ENCODE measurements at regions not wholly inside any gene's neighbourhood (a gene's known extent, or its start where the extent isn't known, plus 50 kb on each side); places are given as distances from the start of the nearest gene placed in this dataset.
A peak's percentile ranks its signal among the peaks of the same experiment; 100 is the strongest.

- ChIA-PET CTCF (no interaction called here), POLR2A (no interaction called here)
- Histone ChIP-seq H3K4me3 (ENCODE audit: control insufficient read depth in 1 of 7, extremely low read depth in 1 of 7, insufficient read depth in 4 of 7, low read depth in 2 of 7, low read length in 6 of 7) (no peak overlapping the region), H3K27ac (ENCODE audit: insufficient read depth in 1 of 2, low read depth in 1 of 2, low read length in 2 of 2, poor library complexity in 1 of 2, severe bottlenecking in 2 of 2) (no peak overlapping the region), H3K9me3 (ENCODE audit: control extremely low read depth in 1 of 5, control insufficient read depth in 4 of 5, insufficient read depth in 2 of 5, low read depth in 1 of 5, low read length in 4 of 5) (no peaks in the 10 kb centered on the region), H3K4me1 (ENCODE audit: control extremely low read depth in 1 of 4, control insufficient read depth in 4 of 4, insufficient read depth in 4 of 4, low read length in 3 of 4) (no peaks in the 10 kb centered on the region), H3K36me3 (ENCODE audit: control insufficient read depth in 4 of 4, insufficient read depth in 4 of 4, low read length in 3 of 4) (no peaks in the 10 kb centered on the region), H3K27me3 (replicated peaks in 2 of 5; ENCODE audit: control insufficient read depth in 4 of 5, insufficient read depth in 5 of 5, low read length in 4 of 5) (no peaks in the 10 kb centered on the region)
- DNase-seq = no peak
- 63% methylated on average over 4 of the region's 4 CpGs for WGBS (ENCODE audit: insufficient coverage)
Observed at GRCh38 chr4:12173496-12173895, 744.8 kb upstream of the HS3ST1 start.

- Histone ChIP-seq H3K27me3 (replicated peaks in 2 of 5; ENCODE audit: control insufficient read depth in 4 of 5, insufficient read depth in 5 of 5, low read length in 4 of 5) (no peaks in the 10 kb centered on the region), H3K4me3 (ENCODE audit: control insufficient read depth in 1 of 7, extremely low read depth in 1 of 7, insufficient read depth in 4 of 7, low read depth in 2 of 7, low read length in 6 of 7) (no peak overlapping the region), H3K9me3 (ENCODE audit: control extremely low read depth in 1 of 5, control insufficient read depth in 4 of 5, insufficient read depth in 2 of 5, low read depth in 1 of 5, low read length in 4 of 5) (no peaks in the 10 kb centered on the region), H3K27ac (ENCODE audit: insufficient read depth in 1 of 2, low read depth in 1 of 2, low read length in 2 of 2, poor library complexity in 1 of 2, severe bottlenecking in 2 of 2) (no peak overlapping the region), H3K36me3 (ENCODE audit: control insufficient read depth in 4 of 4, insufficient read depth in 4 of 4, low read length in 3 of 4) (no peaks in the 10 kb centered on the region), H3K4me1 (ENCODE audit: control extremely low read depth in 1 of 4, control insufficient read depth in 4 of 4, insufficient read depth in 4 of 4, low read length in 3 of 4) (no peaks in the 10 kb centered on the region)
- POLR2A ChIA-PET = interaction anchor here (0.6 kb wide), 1 partner anchor 9 kb away, joined by 3 read pairs; no protein-coding TSS in a partner anchor
- WGBS (ENCODE audit: insufficient coverage) = 80% methylated on average over 1 of the region's 3 CpGs
- DNase-seq = no peak
- CTCF ChIA-PET = no interaction called here
Observed at GRCh38 chr4:12172198-12172973, 743.7 kb upstream of the HS3ST1 start.

DNA sequence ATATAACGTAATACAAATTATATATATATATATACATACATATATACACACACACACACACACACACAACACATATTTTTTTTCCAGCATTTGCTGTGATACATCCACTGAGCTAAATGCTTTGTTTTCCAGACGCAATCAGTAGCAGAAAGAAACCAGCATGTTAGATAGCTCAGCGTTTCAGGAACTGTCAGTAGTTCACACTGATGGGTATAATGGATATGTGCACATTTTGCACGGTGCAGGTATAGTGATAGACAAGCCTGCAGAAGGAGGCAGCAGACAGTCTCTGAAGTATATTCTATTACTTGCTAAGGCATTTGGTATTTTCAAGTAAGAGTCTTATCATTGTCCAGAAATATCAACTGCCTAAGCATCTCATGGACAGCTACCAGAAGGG lies 741.6 kb upstream of the HS3ST1 start:
- Histone ChIP-seq H3K9me3 (ENCODE audit: control extremely low read depth in 1 of 5, control insufficient read depth in 4 of 5, insufficient read depth in 2 of 5, low read depth in 1 of 5, low read length in 4 of 5) (no peaks in the 10 kb centered on the region), H3K4me1 (ENCODE audit: control extremely low read depth in 1 of 4, control insufficient read depth in 4 of 4, insufficient read depth in 4 of 4, low read length in 3 of 4) (no peaks in the 10 kb centered on the region), H3K27me3 (replicated peaks in 2 of 5; ENCODE audit: control insufficient read depth in 4 of 5, insufficient read depth in 5 of 5, low read length in 4 of 5) (no peaks in the 10 kb centered on the region), H3K4me3 (ENCODE audit: control insufficient read depth in 1 of 7, extremely low read depth in 1 of 7, insufficient read depth in 4 of 7, low read depth in 2 of 7, low read length in 6 of 7) (no peak overlapping the region), H3K27ac (ENCODE audit: insufficient read depth in 1 of 2, low read depth in 1 of 2, low read length in 2 of 2, poor library complexity in 1 of 2, severe bottlenecking in 2 of 2) (no peak overlapping the region), H3K36me3 (ENCODE audit: control insufficient read depth in 4 of 4, insufficient read depth in 4 of 4, low read length in 3 of 4) (no peaks in the 10 kb centered on the region)
- POLR2A ChIA-PET = no interaction called here
- WGBS (ENCODE audit: insufficient coverage) = 100% methylated on average over 3 of the region's 4 CpGs
- no peak for DNase-seq
- CTCF ChIA-PET = no interaction called here

DNA sequence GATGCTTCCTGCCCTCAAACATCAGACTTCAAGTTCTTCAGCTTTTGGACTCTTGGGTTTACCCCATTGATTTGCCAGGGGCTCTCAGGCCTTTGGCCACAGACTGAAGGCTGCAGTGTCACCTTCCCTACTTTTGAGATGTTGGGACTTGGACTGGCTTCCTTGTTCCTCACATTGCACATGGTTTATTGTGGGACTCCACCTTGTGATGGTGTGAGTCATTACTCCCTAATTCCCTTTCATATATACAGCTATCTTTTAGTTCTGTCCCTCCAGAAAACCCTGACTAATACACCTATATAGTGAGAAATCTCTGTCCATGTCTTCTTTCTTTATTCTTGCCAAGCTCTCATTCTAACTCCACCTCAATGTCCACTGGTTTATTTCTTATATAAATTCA lies 736.9 kb upstream of the HS3ST1 start:
- peak in 1 of 3 donors; percentile 3 for DNase-seq
- POLR2A ChIA-PET = no interaction called here
- Histone ChIP-seq H3K36me3 (ENCODE audit: control insufficient read depth in 4 of 4, insufficient read depth in 4 of 4, low read length in 3 of 4) (no peaks in the 10 kb centered on the region), H3K4me1 (ENCODE audit: control extremely low read depth in 1 of 4, control insufficient read depth in 4 of 4, insufficient read depth in 4 of 4, low read length in 3 of 4) (no peaks in the 10 kb centered on the region), H3K4me3 (ENCODE audit: control insufficient read depth in 1 of 7, extremely low read depth in 1 of 7, insufficient read depth in 4 of 7, low read depth in 2 of 7, low read length in 6 of 7) (no peak overlapping the region), H3K27me3 (replicated peaks in 2 of 5; ENCODE audit: control insufficient read depth in 4 of 5, insufficient read depth in 5 of 5, low read length in 4 of 5) (no peaks in the 10 kb centered on the region), H3K27ac (ENCODE audit: insufficient read depth in 1 of 2, low read depth in 1 of 2, low read length in 2 of 2, poor library complexity in 1 of 2, severe bottlenecking in 2 of 2) (no peak overlapping the region), H3K9me3 (ENCODE audit: control extremely low read depth in 1 of 5, control insufficient read depth in 4 of 5, insufficient read depth in 2 of 5, low read depth in 1 of 5, low read length in 4 of 5) (no peaks in the 10 kb centered on the region)
- CTCF ChIA-PET = interaction anchor here (0.7 to 1.3 kb wide), 2 partner anchors 14 to 123 kb away, joined by 3 read pairs; no protein-coding TSS in a partner anchor

DNA sequence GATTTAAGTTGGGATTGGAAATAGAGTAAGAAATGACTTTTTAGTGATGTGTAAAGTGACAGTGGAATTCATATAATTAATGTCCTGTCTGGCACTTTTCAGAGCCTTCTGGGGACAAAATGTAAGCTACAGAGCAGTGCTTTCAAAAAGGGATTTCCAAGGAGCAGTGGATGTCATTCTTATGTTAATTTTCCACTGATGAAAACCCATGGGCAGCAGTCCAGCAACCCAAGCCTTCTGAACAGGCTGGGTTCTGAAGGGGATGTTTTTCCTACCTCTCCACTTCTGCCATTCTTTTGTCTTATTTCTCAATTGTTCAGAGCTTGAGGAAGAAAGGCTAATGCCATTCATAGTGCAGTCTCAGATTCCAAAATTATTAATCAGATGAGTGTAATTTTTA lies 717.6 kb upstream of the HS3ST1 start:
- peaks cover 0 to 2% (median 0%) of the 10 kb centered on the region in 5 experiments for H3K9me3 ChIP-seq (ENCODE audit: control extremely low read depth in 1 of 5, control insufficient read depth in 4 of 5, insufficient read depth in 2 of 5, low read depth in 1 of 5, low read length in 4 of 5)
- H3K36me3 ChIP-seq (ENCODE audit: control insufficient read depth in 4 of 4, insufficient read depth in 4 of 4, low read length in 3 of 4) = no peaks in the 10 kb centered on the region
- H3K27me3 ChIP-seq (replicated peaks in 2 of 5; ENCODE audit: control insufficient read depth in 4 of 5, insufficient read depth in 5 of 5, low read length in 4 of 5) = no peaks in the 10 kb centered on the region
- no peak overlapping the region for H3K27ac ChIP-seq (ENCODE audit: insufficient read depth in 1 of 2, low read depth in 1 of 2, low read length in 2 of 2, poor library complexity in 1 of 2, severe bottlenecking in 2 of 2)
- POLR2A ChIA-PET = no interaction called here
- DNase-seq = no peak
- H3K4me3 ChIP-seq (ENCODE audit: control insufficient read depth in 1 of 7, extremely low read depth in 1 of 7, insufficient read depth in 4 of 7, low read depth in 2 of 7, low read length in 6 of 7) = no peak overlapping the region
- H3K4me1 ChIP-seq (ENCODE audit: control extremely low read depth in 1 of 4, control insufficient read depth in 4 of 4, insufficient read depth in 4 of 4, low read length in 3 of 4) = no peaks in the 10 kb centered on the region
- CTCF ChIA-PET = no interaction called here

DNA sequence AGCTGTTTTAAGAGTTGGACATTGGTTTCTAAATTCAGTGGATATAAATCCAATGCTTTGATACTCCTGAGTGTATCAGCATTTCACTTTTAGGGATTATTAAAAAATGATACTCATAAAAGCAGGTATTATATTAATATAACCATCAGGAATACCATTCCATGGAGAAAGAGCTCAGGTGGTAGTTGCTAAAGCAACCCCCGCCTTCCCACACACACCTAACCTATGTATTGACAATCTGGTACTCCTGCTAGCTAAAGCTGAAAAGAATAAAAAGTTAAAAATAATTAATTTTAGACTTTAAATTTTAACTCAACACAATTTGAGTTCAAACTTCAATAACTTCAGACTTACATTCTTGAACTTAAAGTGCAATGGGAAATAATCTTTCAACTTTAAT lies 717.1 kb upstream of the HS3ST1 start:
- Histone ChIP-seq H3K27ac (ENCODE audit: insufficient read depth in 1 of 2, low read depth in 1 of 2, low read length in 2 of 2, poor library complexity in 1 of 2, severe bottlenecking in 2 of 2) (no peak overlapping the region), H3K36me3 (ENCODE audit: control insufficient read depth in 4 of 4, insufficient read depth in 4 of 4, low read length in 3 of 4) (no peaks in the 10 kb centered on the region), H3K4me3 (ENCODE audit: control insufficient read depth in 1 of 7, extremely low read depth in 1 of 7, insufficient read depth in 4 of 7, low read depth in 2 of 7, low read length in 6 of 7) (no peak overlapping the region), H3K4me1 (ENCODE audit: control extremely low read depth in 1 of 4, control insufficient read depth in 4 of 4, insufficient read depth in 4 of 4, low read length in 3 of 4) (no peaks in the 10 kb centered on the region), H3K9me3 (ENCODE audit: control extremely low read depth in 1 of 5, control insufficient read depth in 4 of 5, insufficient read depth in 2 of 5, low read depth in 1 of 5, low read length in 4 of 5) (peaks cover 0 to 2% (median 0%) of the 10 kb centered on the region in 5 experiments), H3K27me3 (replicated peaks in 2 of 5; ENCODE audit: control insufficient read depth in 4 of 5, insufficient read depth in 5 of 5, low read length in 4 of 5) (no peaks in the 10 kb centered on the region)
- ChIA-PET CTCF (no interaction called here), POLR2A (no interaction called here)
- no CpG with 5 or more reads among the region's 1 CpG for WGBS (ENCODE audit: insufficient coverage)
- DNase-seq = no peak

- H3K27me3 ChIP-seq (replicated peaks in 2 of 5; ENCODE audit: control insufficient read depth in 4 of 5, insufficient read depth in 5 of 5, low read length in 4 of 5) = no peaks in the 10 kb centered on the region
- 100% methylated on average over 1 of the region's 2 CpGs for WGBS (ENCODE audit: insufficient coverage)
- no peak for DNase-seq
- ChIA-PET POLR2A (no interaction called here), CTCF (no interaction called here)
- no peaks in the 10 kb centered on the region for H3K36me3 ChIP-seq (ENCODE audit: control insufficient read depth in 4 of 4, insufficient read depth in 4 of 4, low read length in 3 of 4)
- no peak overlapping the region for H3K4me3 ChIP-seq (ENCODE audit: control insufficient read depth in 1 of 7, extremely low read depth in 1 of 7, insufficient read depth in 4 of 7, low read depth in 2 of 7, low read length in 6 of 7)
- H3K27ac ChIP-seq (ENCODE audit: insufficient read depth in 1 of 2, low read depth in 1 of 2, low read length in 2 of 2, poor library complexity in 1 of 2, severe bottlenecking in 2 of 2) = no peak overlapping the region
- peaks cover 0 to 2% (median 0%) of the 10 kb centered on the region in 5 experiments for H3K9me3 ChIP-seq (ENCODE audit: control extremely low read depth in 1 of 5, control insufficient read depth in 4 of 5, insufficient read depth in 2 of 5, low read depth in 1 of 5, low read length in 4 of 5)
- H3K4me1 ChIP-seq (ENCODE audit: control extremely low read depth in 1 of 4, control insufficient read depth in 4 of 4, insufficient read depth in 4 of 4, low read length in 3 of 4) = no peaks in the 10 kb centered on the region
Observed at GRCh38 chr4:12145106-12145505, 716.4 kb upstream of the HS3ST1 start.
